ENCODE measurements at regions not wholly inside any gene's neighbourhood (a gene's known extent, or its start where the extent isn't known, plus 50 kb on each side); places are given as distances from the start of the nearest gene placed in this dataset.

DNA sequence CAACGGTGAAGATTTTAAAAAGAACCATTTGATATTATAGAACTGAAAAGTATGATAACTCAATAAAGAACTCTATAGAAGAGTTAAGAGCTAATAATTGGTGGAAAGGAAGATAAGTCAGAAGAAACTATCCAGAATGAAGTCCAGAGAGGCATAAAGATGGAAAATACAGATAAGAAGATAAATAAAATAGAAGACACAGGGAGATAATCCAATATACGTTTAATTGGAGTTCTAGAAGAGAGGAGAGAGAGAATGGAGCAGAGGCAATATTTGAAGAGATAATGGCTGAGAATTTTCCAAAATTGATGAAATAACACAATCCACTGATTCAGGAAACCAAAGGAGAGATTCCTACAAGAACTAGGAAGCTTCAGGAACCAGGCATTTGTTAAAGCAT, 49.8 kb upstream of the EPHB3 start:
- CTCF ChIA-PET: interaction anchor here (0.6 to 4.1 kb wide), 3 partner anchors 43 to 139 kb away, joined by 4 to 45 read pairs (median 5); no protein-coding TSS in a partner anchor
- H3K79me2 ChIP-seq (ENCODE audit: low read depth): no peaks in the 10 kb centered on the region

More for the DNA sequence above, 49.8 kb upstream of the EPHB3 start:
- peaks cover 96% of the 10 kb centered on the region for H3K27me3 ChIP-seq (ENCODE audit: insufficient read depth, low read depth)
- no peak for DNase-seq
- no peaks in the 10 kb centered on the region for H3K36me3 ChIP-seq (ENCODE audit: low read depth)
- no peaks in the 10 kb centered on the region for H3K9me2 ChIP-seq (ENCODE audit: insufficient read depth)
- H3K4me3 ChIP-seq: no peak overlapping the region
- no peak overlapping the region for H3K27ac ChIP-seq
- intact Hi-C loops (cut with micrococcal nuclease; ENCODE audit: unreplicated experiment): loop anchor here (2.0 to 5.0 kb wide), 2 partner anchors 29 to 44 kb away; no protein-coding TSS in a partner anchor
- H2AFZ ChIP-seq: no peak overlapping the region
- no peak overlapping the region for H3K4me2 ChIP-seq
- TF ChIP-seq, protein P1, sequence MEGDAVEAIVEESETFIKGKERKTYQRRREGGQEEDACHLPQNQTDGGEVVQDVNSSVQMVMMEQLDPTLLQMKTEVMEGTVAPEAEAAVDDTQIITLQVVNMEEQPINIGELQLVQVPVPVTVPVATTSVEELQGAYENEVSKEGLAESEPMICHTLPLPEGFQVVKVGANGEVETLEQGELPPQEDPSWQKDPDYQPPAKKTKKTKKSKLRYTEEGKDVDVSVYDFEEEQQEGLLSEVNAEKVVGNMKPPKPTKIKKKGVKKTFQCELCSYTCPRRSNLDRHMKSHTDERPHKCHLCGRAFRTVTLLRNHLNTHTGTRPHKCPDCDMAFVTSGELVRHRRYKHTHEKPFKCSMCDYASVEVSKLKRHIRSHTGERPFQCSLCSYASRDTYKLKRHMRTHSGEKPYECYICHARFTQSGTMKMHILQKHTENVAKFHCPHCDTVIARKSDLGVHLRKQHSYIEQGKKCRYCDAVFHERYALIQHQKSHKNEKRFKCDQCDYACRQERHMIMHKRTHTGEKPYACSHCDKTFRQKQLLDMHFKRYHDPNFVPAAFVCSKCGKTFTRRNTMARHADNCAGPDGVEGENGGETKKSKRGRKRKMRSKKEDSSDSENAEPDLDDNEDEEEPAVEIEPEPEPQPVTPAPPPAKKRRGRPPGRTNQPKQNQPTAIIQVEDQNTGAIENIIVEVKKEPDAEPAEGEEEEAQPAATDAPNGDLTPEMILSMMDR (conservative IDR thresholded peaks at IDR 0.05): no peak
- TF ChIP-seq EZH2 (IDR thresholded peaks at IDR 0.05; ENCODE audit: low read depth): no peak
- H3F3A ChIP-seq (ENCODE audit: insufficient read depth, low read depth): no peaks in the 10 kb centered on the region
- POLR2A ChIA-PET (ENCODE audit: unreplicated experiment): interaction anchor here (0.6 kb wide), 1 partner anchor 1349 kb away, joined by 6 read pairs; the partner anchor contains the start of gene LAMP3
- no peaks in the 10 kb centered on the region for H3K4me1 ChIP-seq (replicated peaks; ENCODE audit: insufficient read depth)
- no peaks in the 10 kb centered on the region for H4K20me1 ChIP-seq (ENCODE audit: insufficient read depth)
- no peaks in the 10 kb centered on the region for H3K9me3 ChIP-seq (ENCODE audit: insufficient read depth, low read depth)
- BruUV-seq (replicated peaks): no TSS peak

Measured in PC-9 (cell line).